Peyer's patch (tissue), 4 donors: ENCODE measurements at regions not wholly inside any gene's neighbourhood (a gene's known extent, or its start where the extent isn't known, plus 50 kb on each side); places are given as distances from the start of the nearest gene placed in this dataset.

Source experiments
- DNase-seq, 3 donors: peaks; one replicate each; pipeline ENCODE4 v3.0.0-alpha.2; 2017 to 2019
- H3K27ac ChIP-seq, 4 donors: fragments of 200-600 bp; sonication (generic); one replicate each; pipeline ENCODE4 v1.5.1; 2016 to 2019
- H3K27me3 ChIP-seq, 2 donors: fragments of 200-600 bp; sonication (generic); one replicate each; pipeline ENCODE4 v1.5.1; 2019
- H3K36me3 ChIP-seq, 3 donors: fragments of 200-600 bp; sonication (generic); one replicate each; pipeline ENCODE4 v1.5.1; 2016 to 2019
- H3K4me1 ChIP-seq, 4 donors: fragments of 200-600 bp; sonication (generic); one replicate each; pipeline ENCODE4 v1.5.1; 2016 to 2019
- H3K4me3 ChIP-seq, 4 donors: fragments of 200-600 bp; sonication (generic); 1 replicate in 3 of 4; 2 replicates in 1 of 4; pipeline ENCODE4 v1.5.1; 2016 to 2019; ENCODE audit warnings: mild to moderate bottlenecking in 1 of 4
- H3K9me3 ChIP-seq, 4 donors: fragments of 200-600 bp; sonication (generic); one replicate each; pipeline ENCODE4 v1.5.1; 2016 to 2019; ENCODE audit warnings: mild to moderate bottlenecking in 1 of 4
- POLR2A ChIP-seq, 2 donors: fragments of 450-650 bp; IDR thresholded peaks; one replicate each; pipeline ENCODE4 v1.5.1; 2017; ENCODE audit warnings: antibody characterized with exemption in 2 of 2, mild to moderate bottlenecking in 2 of 2, moderate library complexity in 2 of 2
- TF ChIP-seq, protein P1 (sequence below), 6 experiments: fragments of 450-650 bp in 4 of 6; fragments of 200-600 bp in 2 of 6; sonication (generic) in 1 of 6; IDR thresholded peaks; one replicate each; pipeline ENCODE4 v1.5.1; 2017 to 2019; ENCODE audit warnings: antibody characterized with exemption in 6 of 6, mild to moderate bottlenecking in 3 of 6, moderate library complexity in 1 of 6

DNA sequence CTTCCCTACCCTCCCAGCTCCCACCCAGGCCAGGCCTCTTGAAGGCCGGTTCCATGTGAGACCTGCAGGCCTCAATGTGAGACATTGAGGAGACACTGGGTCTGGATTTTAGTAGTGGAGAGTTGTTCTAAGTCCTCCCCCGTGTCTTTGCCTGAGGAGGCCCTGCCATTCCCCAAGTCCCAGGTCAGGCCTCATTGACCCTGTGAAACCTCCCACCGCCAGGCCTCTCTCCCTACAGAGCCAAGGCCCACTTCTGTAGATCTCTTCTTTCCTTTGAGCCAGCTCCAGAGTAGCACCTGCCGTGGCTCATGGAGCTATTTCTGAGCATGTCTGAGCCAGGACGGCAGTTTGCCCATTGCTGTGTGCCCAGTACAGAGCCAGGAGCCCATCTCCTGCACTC, 1419.6 kb downstream of the TBC1D22A start:
- Histone ChIP-seq H3K27me3 (no peaks in the 10 kb centered on the region), H3K27ac (no peak overlapping the region), H3K4me3 (no peak overlapping the region), H3K4me1 (no peaks in the 10 kb centered on the region), H3K9me3 (no peaks in the 10 kb centered on the region), H3K36me3 (no peaks in the 10 kb centered on the region)
- no peak for DNase-seq
- TF ChIP-seq, protein P1, sequence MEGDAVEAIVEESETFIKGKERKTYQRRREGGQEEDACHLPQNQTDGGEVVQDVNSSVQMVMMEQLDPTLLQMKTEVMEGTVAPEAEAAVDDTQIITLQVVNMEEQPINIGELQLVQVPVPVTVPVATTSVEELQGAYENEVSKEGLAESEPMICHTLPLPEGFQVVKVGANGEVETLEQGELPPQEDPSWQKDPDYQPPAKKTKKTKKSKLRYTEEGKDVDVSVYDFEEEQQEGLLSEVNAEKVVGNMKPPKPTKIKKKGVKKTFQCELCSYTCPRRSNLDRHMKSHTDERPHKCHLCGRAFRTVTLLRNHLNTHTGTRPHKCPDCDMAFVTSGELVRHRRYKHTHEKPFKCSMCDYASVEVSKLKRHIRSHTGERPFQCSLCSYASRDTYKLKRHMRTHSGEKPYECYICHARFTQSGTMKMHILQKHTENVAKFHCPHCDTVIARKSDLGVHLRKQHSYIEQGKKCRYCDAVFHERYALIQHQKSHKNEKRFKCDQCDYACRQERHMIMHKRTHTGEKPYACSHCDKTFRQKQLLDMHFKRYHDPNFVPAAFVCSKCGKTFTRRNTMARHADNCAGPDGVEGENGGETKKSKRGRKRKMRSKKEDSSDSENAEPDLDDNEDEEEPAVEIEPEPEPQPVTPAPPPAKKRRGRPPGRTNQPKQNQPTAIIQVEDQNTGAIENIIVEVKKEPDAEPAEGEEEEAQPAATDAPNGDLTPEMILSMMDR (IDR thresholded peaks at IDR 0.05), result no peak
- TF ChIP-seq POLR2A (IDR thresholded peaks at IDR 0.05), result no peak

DNA sequence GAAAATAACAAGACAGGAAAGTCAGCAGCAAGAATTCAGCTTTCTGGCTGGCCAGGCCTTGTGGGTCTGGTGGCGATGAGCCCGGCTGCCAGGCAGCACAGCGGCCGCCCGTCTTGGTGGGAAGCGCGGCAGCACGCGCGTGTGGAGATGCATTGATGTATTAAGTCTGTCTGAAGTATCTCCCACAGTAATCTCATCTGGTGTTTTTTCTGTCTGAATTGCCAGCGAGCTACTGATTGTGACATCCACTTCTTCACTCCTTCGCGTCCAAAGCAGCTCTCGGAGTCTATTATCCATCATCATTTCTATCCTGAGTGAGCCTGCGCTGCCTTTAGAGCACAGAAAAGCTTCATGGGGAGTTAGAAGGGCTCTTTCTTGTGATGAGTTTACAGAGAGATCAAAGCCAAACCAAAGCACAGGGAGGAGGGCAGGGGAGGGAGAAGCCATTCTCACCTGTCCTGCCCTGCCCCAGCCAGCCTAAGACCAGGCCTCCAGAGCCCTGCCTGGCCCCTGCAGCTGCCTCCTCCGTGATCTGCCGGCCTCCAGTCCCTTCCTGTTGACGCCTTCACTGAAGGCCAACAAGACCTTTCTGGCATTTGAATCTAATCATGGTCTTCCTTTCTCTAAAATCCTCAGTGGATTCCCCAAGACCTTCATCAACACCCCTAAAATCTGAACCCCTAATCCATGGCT, 1419.0 kb downstream of the TBC1D22A start:
- H3K27ac ChIP-seq, result no peak overlapping the region
- no peaks in the 10 kb centered on the region for H3K27me3 ChIP-seq
- H3K4me3 ChIP-seq, result no peak overlapping the region
- H3K4me1 ChIP-seq, result no peaks in the 10 kb centered on the region
- no peaks in the 10 kb centered on the region for H3K36me3 ChIP-seq
- TF ChIP-seq, protein P1 (IDR thresholded peaks at IDR 0.05), result no peak
- no peak for TF ChIP-seq POLR2A (IDR thresholded peaks at IDR 0.05)
- DNase-seq, result no peak
- H3K9me3 ChIP-seq, result no peaks in the 10 kb centered on the region

DNA sequence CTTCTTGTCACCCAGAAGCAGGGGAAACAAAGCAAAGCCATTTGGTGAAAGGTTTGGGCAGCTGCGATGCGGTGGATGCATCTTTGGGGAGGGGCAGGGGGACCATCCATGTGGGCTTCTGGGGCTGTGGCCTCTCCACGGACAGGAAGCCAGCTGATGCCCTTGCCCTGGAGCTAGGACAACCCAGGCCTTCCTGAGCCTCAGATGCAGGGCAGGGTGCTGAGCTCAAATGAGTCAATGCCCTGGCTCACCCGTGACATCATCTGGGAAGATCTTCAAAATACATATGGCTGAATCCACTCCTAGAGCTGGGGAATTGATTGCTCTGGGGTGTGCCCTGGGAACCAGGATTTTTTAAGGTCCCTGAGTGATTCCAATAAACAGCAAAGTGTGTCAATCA, 1418.2 kb downstream of the TBC1D22A start:
- DNase-seq, result no peak
- Histone ChIP-seq H3K4me3 (no peak overlapping the region), H3K27me3 (no peaks in the 10 kb centered on the region), H3K27ac (no peak overlapping the region), H3K36me3 (no peaks in the 10 kb centered on the region), H3K4me1 (no peaks in the 10 kb centered on the region), H3K9me3 (no peaks in the 10 kb centered on the region)
- TF ChIP-seq POLR2A (IDR thresholded peaks at IDR 0.05), result no peak
- TF ChIP-seq, protein P1 (IDR thresholded peaks at IDR 0.05), result no peak

DNA sequence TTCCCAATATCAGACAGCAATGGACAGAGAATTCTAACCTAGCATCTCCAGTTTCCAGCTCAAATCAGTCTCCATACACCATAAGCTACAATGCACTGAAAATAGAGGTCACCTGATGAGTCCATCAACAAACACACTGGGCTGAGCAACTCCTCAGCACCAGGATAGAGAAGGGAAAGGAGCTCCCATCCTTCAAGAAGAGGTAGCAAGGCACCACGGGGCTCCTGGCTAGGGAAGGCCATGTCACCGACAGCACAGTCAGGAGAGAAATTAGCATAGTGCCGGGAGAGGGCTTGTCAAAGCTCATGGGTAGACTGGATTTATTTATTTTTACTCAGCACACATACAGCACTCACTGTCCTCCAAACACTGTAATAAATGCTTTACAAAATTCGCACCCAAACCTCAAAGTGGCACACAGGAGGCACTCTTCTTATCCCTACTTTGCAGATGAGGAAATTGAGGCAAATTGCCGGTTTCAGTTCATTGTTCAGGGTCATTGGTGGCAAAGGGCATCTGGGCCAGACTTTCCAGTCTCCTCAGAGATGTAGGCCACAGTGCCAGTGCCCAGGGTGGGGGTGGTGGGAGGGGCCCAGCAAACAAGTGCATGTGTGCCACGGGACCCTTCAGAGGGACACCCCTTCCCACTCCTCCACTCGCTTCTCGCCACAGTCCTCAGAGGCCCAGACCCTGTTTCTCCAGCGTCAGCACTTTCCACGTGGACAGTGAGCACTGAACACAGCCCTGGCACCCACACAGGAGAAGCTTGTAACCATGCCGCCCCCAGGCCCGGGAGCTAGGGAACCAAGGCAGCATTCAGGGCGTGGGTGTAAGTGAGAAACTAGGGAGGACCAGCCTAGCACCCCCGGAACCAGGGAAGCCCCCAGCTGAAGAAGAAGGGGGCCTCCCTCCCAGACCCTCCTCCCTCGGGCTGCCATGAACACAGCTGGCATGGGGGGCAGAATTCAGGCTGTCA, 1417.4 kb downstream of the TBC1D22A start:
- Histone ChIP-seq H3K9me3 (no peaks in the 10 kb centered on the region), H3K4me3 (no peak overlapping the region), H3K27me3 (no peaks in the 10 kb centered on the region), H3K4me1 (no peaks in the 10 kb centered on the region), H3K27ac (no peak overlapping the region), H3K36me3 (no peaks in the 10 kb centered on the region)
- DNase-seq, result no peak
- TF ChIP-seq, protein P1 (IDR thresholded peaks at IDR 0.05), result no peak
- TF ChIP-seq POLR2A (IDR thresholded peaks at IDR 0.05), result no peak

DNA sequence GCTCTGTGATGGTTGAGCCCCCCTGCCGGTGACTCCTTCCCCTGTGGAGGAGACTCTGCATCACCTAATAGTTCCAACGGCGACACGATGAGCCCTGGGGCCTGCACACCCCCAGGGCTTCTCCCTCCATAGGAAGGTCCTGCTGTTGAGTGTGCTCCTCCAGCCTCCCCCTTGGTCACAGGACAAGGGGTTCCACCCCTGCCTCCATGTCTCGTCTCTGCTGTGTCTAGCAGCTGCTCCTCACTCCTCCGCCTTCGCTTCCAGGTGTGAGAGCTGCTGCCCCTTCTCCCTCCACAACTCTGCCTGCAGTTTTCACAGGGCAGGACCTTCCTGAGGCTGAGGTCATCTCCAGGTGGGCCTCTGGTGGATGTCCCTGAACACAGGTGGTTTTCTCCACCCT, 1416.1 kb downstream of the TBC1D22A start:
- H3K27me3 ChIP-seq, result no peaks in the 10 kb centered on the region
- H3K4me1 ChIP-seq, result no peaks in the 10 kb centered on the region
- no peaks in the 10 kb centered on the region for H3K9me3 ChIP-seq
- H3K27ac ChIP-seq, result no peak overlapping the region
- H3K4me3 ChIP-seq, result no peak overlapping the region
- no peaks in the 10 kb centered on the region for H3K36me3 ChIP-seq
- no peak for TF ChIP-seq POLR2A (IDR thresholded peaks at IDR 0.05)
- no peak for DNase-seq

DNA sequence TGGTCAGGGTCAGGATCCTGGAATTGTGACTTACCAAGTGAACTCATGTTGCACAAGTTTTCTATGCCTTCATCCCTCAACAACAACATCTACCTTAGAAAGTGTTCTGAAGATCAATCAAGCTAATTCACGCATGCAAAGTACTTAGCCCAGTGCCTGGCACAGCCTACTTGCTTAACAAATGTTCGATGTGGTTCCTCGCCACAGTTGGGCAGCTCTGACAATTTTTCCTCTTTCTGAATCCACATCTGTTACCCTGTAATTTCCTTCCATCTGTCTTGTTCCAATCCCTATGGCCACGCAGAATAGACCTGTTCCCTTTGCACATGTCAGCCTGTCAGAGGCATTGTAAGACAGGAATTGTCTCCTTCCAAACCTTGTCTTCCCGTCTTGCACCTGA, 1415.2 kb downstream of the TBC1D22A start:
- no peaks in the 10 kb centered on the region for H3K36me3 ChIP-seq
- no peaks in the 10 kb centered on the region for H3K4me1 ChIP-seq
- no peak for DNase-seq
- no peak overlapping the region for H3K4me3 ChIP-seq
- TF ChIP-seq POLR2A (IDR thresholded peaks at IDR 0.05), result no peak
- TF ChIP-seq, protein P1 (IDR thresholded peaks at IDR 0.05), result no peak
- H3K27ac ChIP-seq, result no peak overlapping the region
- no peaks in the 10 kb centered on the region for H3K9me3 ChIP-seq
- no peaks in the 10 kb centered on the region for H3K27me3 ChIP-seq
